GM12873 (cell line): ENCODE measurements at regions not wholly inside any gene's neighbourhood (a gene's known extent, or its start where the extent isn't known, plus 50 kb on each side); places are given as distances from the start of the nearest gene placed in this dataset.

Experiments
- TF ChIP-seq, protein P1 (sequence below): IDR thresholded peaks from 2 replicates; pipeline ENCODE4 v1.5.1; 2012; ENCODE audit warnings: low read depth, mild to moderate bottlenecking, moderate library complexity, low read length, control low read depth; ENCODE audit not compliant: insufficient read depth; ENCODE audit errors: missing control alignments

DNA sequence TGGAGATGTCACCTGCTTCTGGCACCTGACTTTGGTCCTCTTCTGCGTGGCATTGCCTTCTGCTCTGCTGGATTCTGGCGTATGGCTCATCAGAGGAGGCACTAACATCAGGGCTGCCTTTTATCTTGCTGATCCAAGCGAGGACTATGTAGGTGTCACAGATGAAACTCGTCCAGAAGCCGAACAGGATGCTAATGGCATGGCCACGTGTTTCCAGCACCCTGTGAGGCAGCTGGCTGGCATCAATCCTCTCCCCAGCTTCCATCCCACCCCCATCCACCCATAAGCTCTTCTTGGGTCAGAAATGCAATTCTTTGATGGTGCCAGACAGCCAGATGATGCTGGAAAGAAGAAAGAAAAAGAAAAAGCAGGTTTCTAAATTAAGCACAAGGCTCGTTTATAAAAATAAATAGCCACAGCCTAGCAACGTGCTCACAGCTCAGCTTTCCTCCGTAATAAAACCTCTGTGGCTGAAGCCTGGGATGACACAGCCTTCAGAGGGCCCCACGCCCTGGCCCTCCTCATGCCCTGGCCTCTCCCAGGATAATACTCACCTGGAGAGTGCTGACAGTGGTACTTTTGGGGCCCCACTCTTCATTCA is 212.9 kb upstream of the SERP2 start:
- TF ChIP-seq, protein P1, sequence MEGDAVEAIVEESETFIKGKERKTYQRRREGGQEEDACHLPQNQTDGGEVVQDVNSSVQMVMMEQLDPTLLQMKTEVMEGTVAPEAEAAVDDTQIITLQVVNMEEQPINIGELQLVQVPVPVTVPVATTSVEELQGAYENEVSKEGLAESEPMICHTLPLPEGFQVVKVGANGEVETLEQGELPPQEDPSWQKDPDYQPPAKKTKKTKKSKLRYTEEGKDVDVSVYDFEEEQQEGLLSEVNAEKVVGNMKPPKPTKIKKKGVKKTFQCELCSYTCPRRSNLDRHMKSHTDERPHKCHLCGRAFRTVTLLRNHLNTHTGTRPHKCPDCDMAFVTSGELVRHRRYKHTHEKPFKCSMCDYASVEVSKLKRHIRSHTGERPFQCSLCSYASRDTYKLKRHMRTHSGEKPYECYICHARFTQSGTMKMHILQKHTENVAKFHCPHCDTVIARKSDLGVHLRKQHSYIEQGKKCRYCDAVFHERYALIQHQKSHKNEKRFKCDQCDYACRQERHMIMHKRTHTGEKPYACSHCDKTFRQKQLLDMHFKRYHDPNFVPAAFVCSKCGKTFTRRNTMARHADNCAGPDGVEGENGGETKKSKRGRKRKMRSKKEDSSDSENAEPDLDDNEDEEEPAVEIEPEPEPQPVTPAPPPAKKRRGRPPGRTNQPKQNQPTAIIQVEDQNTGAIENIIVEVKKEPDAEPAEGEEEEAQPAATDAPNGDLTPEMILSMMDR = no peak

DNA sequence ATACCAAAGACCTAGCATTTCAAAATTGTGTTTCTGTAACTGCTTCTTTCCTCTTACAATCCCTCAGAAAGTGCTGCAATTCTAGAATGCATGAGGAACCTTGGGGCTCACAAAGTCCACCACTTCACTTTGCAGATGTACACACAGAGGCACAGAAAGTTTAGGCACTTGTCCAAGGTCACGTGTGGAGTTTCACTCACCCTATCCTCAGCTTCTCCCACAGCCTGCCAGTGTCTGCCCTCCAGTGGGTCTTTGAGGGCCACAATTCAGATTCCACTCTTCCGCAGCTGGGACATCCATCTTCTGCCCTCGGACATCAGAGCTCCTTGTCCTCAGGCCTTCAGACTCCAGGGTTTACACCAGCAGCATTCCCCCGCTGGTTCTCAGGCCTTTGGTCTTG is 210.5 kb upstream of the SERP2 start:
- TF ChIP-seq, protein P1 = no peak

DNA sequence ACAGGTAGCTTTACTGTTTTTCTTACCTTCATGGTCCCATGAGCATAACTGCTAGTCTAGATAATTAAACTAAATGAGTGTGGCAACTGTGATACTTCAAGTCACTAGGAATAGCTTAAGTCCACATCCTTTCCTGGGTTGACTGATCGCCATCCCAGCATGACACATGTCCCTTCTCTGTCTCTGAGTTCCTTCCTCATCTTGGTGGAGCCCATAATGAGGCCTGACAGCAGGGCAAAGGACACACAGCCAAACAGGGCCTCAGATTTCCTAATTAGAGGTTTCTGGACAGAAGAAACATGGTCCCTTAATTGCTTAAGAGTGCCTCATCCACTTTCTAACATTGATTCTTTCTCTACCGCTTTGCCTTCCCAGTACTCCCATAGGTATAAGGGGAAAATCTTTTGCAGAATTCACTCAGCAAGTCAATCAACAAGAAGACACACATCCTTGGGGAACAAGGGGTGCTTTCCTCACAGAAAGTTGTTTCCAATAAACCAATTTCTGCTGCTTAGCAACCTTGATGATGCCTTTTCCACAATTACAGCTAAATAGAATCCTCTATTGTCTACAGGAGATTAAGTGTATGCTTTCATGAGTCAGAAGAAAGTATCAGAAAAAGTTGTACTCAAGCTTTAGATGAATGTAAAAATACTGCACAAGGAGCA is 208.3 kb upstream of the SERP2 start:
- TF ChIP-seq, protein P1 = no peak

DNA sequence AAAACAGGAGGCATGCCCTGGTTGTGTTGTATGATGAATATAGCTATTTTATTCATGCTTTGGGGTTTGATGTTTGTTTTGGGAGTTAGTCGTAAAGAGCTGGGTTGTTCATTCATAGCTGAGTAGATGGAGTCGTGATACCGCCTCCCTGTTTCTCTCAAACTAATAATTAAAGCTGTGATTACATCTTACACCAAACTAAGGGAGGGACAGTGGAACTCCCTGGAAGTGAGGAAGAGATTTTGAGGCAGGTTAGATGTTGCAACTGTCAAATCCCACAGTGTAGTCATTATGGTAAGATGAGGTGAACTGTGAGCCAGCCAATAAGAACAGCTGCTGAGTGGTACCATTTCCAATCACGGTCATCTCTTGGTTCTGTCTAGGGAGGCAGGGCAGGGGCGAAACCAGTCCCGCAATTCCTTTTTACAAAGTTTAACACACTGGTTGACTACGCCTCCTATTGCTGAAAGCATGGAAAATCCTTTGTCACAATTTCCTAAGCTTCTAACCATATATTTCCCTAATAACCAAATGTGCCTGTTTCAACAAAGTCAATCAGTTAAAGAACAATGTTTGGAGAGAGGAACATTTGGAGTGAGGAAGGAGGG is 207.6 kb upstream of the SERP2 start:
- TF ChIP-seq, protein P1 = no peak

DNA sequence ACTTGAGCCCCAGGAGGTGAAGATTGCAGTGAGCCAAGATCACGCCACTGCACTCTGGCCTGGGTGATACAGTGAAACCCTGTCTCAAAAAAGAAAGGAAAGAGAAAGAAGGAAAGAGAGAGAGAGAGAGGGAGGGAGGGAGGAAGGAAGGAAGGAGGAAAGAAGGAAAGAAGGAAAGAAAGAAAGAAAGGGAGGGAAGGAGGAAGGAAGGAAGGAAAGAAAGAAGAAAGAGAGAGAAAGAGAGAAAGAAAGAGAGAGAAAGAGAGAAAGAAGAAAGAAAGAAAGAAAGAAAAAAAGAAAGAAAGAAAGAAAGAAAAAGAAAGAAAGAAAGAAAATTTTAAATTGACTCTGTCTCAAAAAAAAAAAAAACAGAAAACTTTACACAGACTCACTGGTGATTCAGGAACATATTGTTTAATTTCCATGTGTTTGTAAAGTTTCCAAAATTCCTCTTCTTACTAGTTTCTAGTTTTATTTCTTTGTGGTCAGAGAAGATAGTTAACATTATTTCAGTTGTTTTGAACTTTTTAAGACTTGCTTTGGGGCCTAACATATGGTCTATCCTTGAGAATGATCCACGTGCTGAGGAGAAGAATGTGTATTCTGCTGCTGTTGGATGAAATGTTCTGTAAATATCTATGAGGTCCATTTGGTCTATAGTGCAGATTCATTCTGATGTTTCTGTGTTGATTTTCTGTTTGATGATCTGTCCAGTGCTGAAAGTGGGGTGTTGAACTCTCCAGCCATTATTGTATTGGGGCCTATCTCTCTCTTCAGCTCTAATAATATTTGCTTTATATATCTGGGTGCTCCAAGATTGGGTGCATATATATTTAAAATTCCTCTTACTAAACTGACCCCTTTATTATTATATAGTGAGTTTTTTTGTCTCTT is 204.4 kb upstream of the SERP2 start:
- TF ChIP-seq, protein P1 = no peak

DNA sequence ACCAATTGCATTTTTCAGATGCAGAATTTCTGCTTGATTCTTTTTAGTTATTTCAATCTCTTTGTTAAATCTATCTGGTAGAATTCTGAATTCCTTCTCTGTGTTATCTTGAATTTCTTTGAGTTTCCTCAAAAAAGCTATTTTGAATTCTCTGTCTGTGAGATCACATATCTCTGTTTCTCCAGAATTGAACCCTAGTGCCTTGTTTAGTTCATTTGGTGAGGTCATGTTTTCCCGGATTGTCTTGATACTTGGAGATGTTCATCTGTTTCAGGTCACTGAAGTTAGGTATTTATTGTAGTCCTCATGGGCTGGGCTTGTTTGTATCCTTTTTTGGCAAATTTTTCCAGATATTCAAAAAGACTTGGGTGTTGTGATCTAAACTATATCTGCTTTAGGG is 202.9 kb upstream of the SERP2 start:
- TF ChIP-seq, protein P1 = no peak

DNA sequence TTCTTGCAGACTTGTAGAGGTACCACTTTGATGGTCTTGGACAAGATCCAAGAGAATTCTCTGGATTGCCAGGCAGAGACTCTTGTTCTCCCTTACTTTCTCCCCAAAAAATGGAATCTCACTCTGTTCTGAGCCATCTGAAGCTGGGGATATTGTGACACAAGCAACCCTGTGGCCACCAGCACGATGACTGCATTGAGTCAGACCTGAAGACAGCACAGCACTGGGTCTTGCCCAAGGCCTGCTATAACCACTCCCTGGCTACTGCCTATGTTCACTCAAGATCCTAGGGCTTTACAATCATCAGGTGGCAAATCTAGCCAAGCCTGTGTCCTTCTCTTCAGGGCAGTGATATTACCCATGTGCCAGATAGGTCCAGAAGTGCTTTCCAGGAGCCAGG is 202.5 kb upstream of the SERP2 start:
- TF ChIP-seq, protein P1 = no peak
